ENCODE measurements at regions not wholly inside any gene's neighbourhood (a gene's known extent, or its start where the extent isn't known, plus 50 kb on each side); places are given as distances from the start of the nearest gene placed in this dataset.

DNA sequence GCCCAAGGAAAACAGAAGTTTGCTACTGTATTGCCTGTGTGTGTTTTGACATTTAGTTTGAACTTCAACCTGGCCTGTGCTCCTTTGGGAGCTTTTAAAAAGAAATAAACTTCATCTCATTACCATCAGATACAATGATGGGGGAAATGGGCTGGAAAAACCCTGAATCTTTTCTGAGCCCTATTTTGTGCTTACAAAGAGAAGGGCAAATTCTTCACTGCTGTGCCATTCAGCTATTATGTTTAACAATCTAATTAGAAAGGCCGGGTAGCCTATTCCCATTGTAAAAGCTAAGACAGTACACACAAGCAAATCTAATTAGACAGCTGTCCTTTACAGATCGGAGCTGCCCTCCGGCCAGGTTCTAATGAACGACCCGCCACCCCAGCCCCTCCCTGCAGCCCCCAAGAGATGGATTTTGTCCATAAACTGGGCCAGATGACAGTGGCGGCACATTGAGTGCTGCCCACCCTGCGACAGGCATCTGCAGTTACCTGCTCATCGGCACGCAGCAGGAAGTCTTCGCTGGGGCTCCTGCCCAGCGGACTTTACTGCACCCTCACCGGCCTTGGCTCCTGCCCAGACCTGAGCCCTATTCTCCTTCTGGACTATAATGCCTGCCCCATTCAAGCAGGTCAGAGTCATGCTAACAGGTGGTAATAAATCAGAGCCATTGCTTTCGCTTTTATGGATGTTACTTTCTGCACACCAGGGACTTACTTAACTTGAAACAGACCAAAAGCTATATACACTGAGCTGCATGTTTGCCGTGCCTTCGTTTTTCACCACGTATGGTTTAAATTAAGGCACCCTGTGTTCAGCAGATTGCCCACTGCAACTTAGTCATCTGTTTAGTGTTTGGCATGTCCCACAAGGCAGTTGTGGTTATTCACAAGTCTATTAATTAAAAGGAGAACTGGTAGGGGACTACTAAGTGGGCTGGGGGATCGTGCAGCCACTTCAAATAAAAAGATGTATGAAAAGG lies 549.6 kb downstream of the FGF9 start:
- Mint-ChIP-seq H3K9me3 (ENCODE audit: insufficient read depth) (no peaks in the 10 kb centered on the region), H3K27me3 (no peaks in the 10 kb centered on the region), H3K4me1 (no peaks in the 10 kb centered on the region), H3K4me3 (no peak overlapping the region), H3K27ac (no peak overlapping the region)
- no peak for DNase-seq
- CTCF ChIA-PET, result interaction anchor here (0.6 to 0.8 kb wide), 2 partner anchors 582 to 837 kb away, joined by 3 to 4 read pairs; no protein-coding TSS in a partner anchor
- H3K4me1 ChIP-seq (ENCODE audit: control insufficient read depth in 2 of 2, insufficient read depth in 2 of 2, low read length in 2 of 2), result no peaks in the 10 kb centered on the region
- no peaks in the 10 kb centered on the region for H3K9me3 ChIP-seq (ENCODE audit: control extremely low read depth in 1 of 3, control insufficient read depth in 2 of 3, insufficient read depth in 1 of 3, low read length in 2 of 3)
- H2AFZ ChIP-seq (ENCODE audit: insufficient read depth, low read depth, low read length, poor library complexity, severe bottlenecking), result no peak overlapping the region
- ATAC-seq (ENCODE audit: low read depth), result no peak
- H3K9ac ChIP-seq (ENCODE audit: low read length), result no peak overlapping the region
- intact Hi-C loops (cut with micrococcal nuclease), result no loop called here
- WGBS (ENCODE audit: insufficient coverage), result 88% methylated on average over 14 of the region's 17 CpGs
- no peak overlapping the region for H3K4me3 ChIP-seq (ENCODE audit: control extremely low read depth in 1 of 5, extremely low read depth in 1 of 5, insufficient read depth in 1 of 5, low read depth in 2 of 5, low read length in 4 of 5)
- no peak overlapping the region for H3K27ac ChIP-seq (ENCODE audit: low read length in 2 of 2)
- TF ChIP-seq, protein P1, sequence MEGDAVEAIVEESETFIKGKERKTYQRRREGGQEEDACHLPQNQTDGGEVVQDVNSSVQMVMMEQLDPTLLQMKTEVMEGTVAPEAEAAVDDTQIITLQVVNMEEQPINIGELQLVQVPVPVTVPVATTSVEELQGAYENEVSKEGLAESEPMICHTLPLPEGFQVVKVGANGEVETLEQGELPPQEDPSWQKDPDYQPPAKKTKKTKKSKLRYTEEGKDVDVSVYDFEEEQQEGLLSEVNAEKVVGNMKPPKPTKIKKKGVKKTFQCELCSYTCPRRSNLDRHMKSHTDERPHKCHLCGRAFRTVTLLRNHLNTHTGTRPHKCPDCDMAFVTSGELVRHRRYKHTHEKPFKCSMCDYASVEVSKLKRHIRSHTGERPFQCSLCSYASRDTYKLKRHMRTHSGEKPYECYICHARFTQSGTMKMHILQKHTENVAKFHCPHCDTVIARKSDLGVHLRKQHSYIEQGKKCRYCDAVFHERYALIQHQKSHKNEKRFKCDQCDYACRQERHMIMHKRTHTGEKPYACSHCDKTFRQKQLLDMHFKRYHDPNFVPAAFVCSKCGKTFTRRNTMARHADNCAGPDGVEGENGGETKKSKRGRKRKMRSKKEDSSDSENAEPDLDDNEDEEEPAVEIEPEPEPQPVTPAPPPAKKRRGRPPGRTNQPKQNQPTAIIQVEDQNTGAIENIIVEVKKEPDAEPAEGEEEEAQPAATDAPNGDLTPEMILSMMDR (IDR thresholded peaks at IDR 0.05), result no peak
- TF ChIP-seq EZH2 (IDR thresholded peaks at IDR 0.05; ENCODE audit: borderline replicate concordance, insufficient read depth, low read depth, low read length, poor library complexity, severe bottlenecking), result no peak
- H4K20me1 ChIP-seq (ENCODE audit: control insufficient read depth, insufficient read depth, low read length, poor library complexity, severe bottlenecking), result no peaks in the 10 kb centered on the region
- H3K4me2 ChIP-seq (replicated peaks; ENCODE audit: low read depth, low read length, poor library complexity, severe bottlenecking), result no peak overlapping the region
- no peaks in the 10 kb centered on the region for H3K79me2 ChIP-seq (ENCODE audit: control insufficient read depth, insufficient read depth, low read length)
- H3K36me3 ChIP-seq (replicated peaks in 1 of 2; ENCODE audit: control extremely low read depth in 1 of 2, control insufficient read depth in 1 of 2, extremely low read depth in 1 of 2, insufficient read depth in 2 of 2, low read length in 1 of 2), result no peaks in the 10 kb centered on the region
- POLR2A ChIA-PET, result no interaction called here
- no peaks in the 10 kb centered on the region for H3K27me3 ChIP-seq (replicated peaks in 1 of 4; ENCODE audit: control extremely low read depth in 1 of 4, control insufficient read depth in 3 of 4, insufficient read depth in 4 of 4, low read length in 3 of 4)

DNA sequence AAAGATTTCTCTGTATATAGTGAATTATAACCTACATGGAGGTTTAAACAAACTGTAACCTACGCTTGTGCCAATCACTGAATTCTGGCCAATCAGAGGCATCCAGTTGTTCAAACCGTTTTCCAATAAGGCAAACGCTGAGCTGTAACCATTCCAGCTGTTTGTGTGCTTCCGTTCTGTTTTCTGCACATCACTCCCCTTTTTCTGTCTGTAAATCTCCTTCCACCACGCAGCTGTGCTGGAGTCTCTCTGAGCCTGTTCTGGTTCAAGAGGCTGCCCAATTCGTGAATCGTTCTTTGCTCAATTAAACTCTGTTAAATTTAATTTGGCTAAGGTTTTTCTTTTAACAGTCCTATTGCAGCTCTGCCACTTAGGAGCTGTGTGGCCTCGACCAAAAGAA lies 552.5 kb downstream of the FGF9 start:
- Histone ChIP-seq H4K20me1 (ENCODE audit: control insufficient read depth, insufficient read depth, low read length, poor library complexity, severe bottlenecking) (no peaks in the 10 kb centered on the region), H2AFZ (ENCODE audit: insufficient read depth, low read depth, low read length, poor library complexity, severe bottlenecking) (no peak overlapping the region), H3K27ac (ENCODE audit: low read length in 2 of 2) (no peak overlapping the region), H3K9ac (ENCODE audit: low read length) (no peak overlapping the region), H3K36me3 (replicated peaks in 1 of 2; ENCODE audit: control extremely low read depth in 1 of 2, control insufficient read depth in 1 of 2, extremely low read depth in 1 of 2, insufficient read depth in 2 of 2, low read length in 1 of 2) (no peaks in the 10 kb centered on the region), H3K4me3 (ENCODE audit: control extremely low read depth in 1 of 5, extremely low read depth in 1 of 5, insufficient read depth in 1 of 5, low read depth in 2 of 5, low read length in 4 of 5) (no peak overlapping the region), H3K9me3 (ENCODE audit: control extremely low read depth in 1 of 3, control insufficient read depth in 2 of 3, insufficient read depth in 1 of 3, low read length in 2 of 3) (no peaks in the 10 kb centered on the region), H3K4me1 (ENCODE audit: control insufficient read depth in 2 of 2, insufficient read depth in 2 of 2, low read length in 2 of 2) (peaks cover 11 to 12% of the 10 kb centered on the region in 2 donors), H3K4me2 (replicated peaks; ENCODE audit: low read depth, low read length, poor library complexity, severe bottlenecking) (no peak overlapping the region), H3K79me2 (ENCODE audit: control insufficient read depth, insufficient read depth, low read length) (no peaks in the 10 kb centered on the region), H3K27me3 (replicated peaks in 1 of 4; ENCODE audit: control extremely low read depth in 1 of 4, control insufficient read depth in 3 of 4, insufficient read depth in 4 of 4, low read length in 3 of 4) (no peaks in the 10 kb centered on the region)
- no peaks in the 10 kb centered on the region for H3K9me3 Mint-ChIP-seq (ENCODE audit: insufficient read depth)
- WGBS (ENCODE audit: insufficient coverage), result 77% methylated on average over 4 of the region's 8 CpGs
- DNase-seq (no peak), ATAC-seq (ENCODE audit: low read depth) (no peak)
- no peaks in the 10 kb centered on the region for H3K27me3 Mint-ChIP-seq
- ChIA-PET CTCF (no interaction called here), POLR2A (no interaction called here)
- peaks cover 11% of the 10 kb centered on the region for H3K4me1 Mint-ChIP-seq
- intact Hi-C loops (cut with micrococcal nuclease), result no loop called here
- TF ChIP-seq EZH2 (IDR thresholded peaks at IDR 0.05; ENCODE audit: borderline replicate concordance, insufficient read depth, low read depth, low read length, poor library complexity, severe bottlenecking), result no peak
- TF ChIP-seq, protein P1 (IDR thresholded peaks at IDR 0.05), result no peak
- H3K27ac Mint-ChIP-seq, result no peak overlapping the region
- no peak overlapping the region for H3K4me3 Mint-ChIP-seq

Data from B cell (primary cell).